ENCODE measurements at regions not wholly inside any gene's neighbourhood (a gene's known extent, or its start where the extent isn't known, plus 50 kb on each side); places are given as distances from the start of the nearest gene placed in this dataset.

- H3K27me3 ChIP-seq (ENCODE audit: control insufficient read depth in 2 of 2, insufficient read depth in 2 of 2, low read length in 2 of 2): peaks cover 0 to 4% of the 10 kb centered on the region in 2 experiments; a peak in 4 of 5 replicates
- CTCF ChIA-PET (ENCODE audit: low intra/inter-chr PET ratio): interaction anchor here (1.5 to 2.2 kb wide), 2 partner anchors 355 to 489 kb away, joined by 7 read pairs; no protein-coding TSS in a partner anchor
- H3K79me2 ChIP-seq (ENCODE audit: control insufficient read depth, insufficient read depth, low read length): no peaks in the 10 kb centered on the region
- DNase-seq (ENCODE audit: extremely low read depth in 1 of 4, low spot score in 3 of 4) (peak; percentile 25 to 59 (median 36)), ATAC-seq (peak; percentile 99), FAIRE-seq (peak; percentile 87)
- 0 out of 2 replicates have a peak overlapping the region, but pooled peaks have one; percentile 7 for H3K4me2 ChIP-seq (ENCODE audit: insufficient read depth, low read length)
- no peaks in the 10 kb centered on the region for H3K36me3 ChIP-seq (ENCODE audit: control insufficient read depth, insufficient read depth, low read length)
- H3K4me1 ChIP-seq (replicated peaks in 1 of 2; ENCODE audit: control insufficient read depth in 2 of 2, insufficient read depth in 2 of 2, low read length in 2 of 2): no peaks in the 10 kb centered on the region; a peak in 1 of 5 replicates
- no peaks in the 10 kb centered on the region for H4K20me1 ChIP-seq (replicated peaks; ENCODE audit: control insufficient read depth, insufficient read depth, low read length)
- POLR2A ChIA-PET: no interaction called here
- BruUV-seq (replicated peaks): no TSS peak
- in situ Hi-C loops (cut with MboI): no loop called here
- no peak overlapping the region for H3K9ac ChIP-seq (ENCODE audit: insufficient read depth in 1 of 2, low read depth in 2 of 2, low read length in 2 of 2)
- H3K4me3 ChIP-seq: no peak overlapping the region
- H3K9me3 ChIP-seq (replicated peaks; ENCODE audit: control insufficient read depth, insufficient read depth, low read depth, low read length): no peaks in the 10 kb centered on the region
- WGBS (ENCODE audit: insufficient coverage, low coverage, missing lambda C conversion rate): 2% methylated on average over 5 of the region's 5 CpGs
- H3K27ac ChIP-seq (ENCODE audit: extremely low read depth, low read depth, low read length): no peak overlapping the region
- peak overlapping the region; percentile 52 for H2AFZ ChIP-seq (ENCODE audit: low read depth, low read length)
- intact Hi-C loops (cut with micrococcal nuclease): loop anchor here (2.0 to 5.0 kb wide), 4 partner anchors 76 to 541 kb away; no protein-coding TSS in a partner anchor
- no peaks in the 10 kb centered on the region for H3K9me1 ChIP-seq (ENCODE audit: control insufficient read depth, insufficient read depth, low read length)
- TF ChIP-seq RAD21 (CRISPR knock-in tag; conservative IDR thresholded peaks at IDR 0.05 in 1 of 2, IDR thresholded peaks at IDR 0.05 in 1 of 2) (peak; percentile 67 to 77), DEAF1 (CRISPR knock-in tag; IDR thresholded peaks at IDR 0.05) (0 out of 2 replicates have a peak, but pooled peaks have one; percentile 38), C11orf30 (IDR thresholded peaks at IDR 0.05; ENCODE audit: low read depth) (peak; percentile 20; the same call in 1 of the 2 replicates), MAFG (tag; conservative IDR thresholded peaks at IDR 0.05) (0 out of 2 replicates have a peak, but pooled peaks have one; percentile 16), ZNF644 (tag; IDR thresholded peaks at IDR 0.05; ENCODE audit: low read depth) (no peak), ZNF316 (IDR thresholded peaks at IDR 0.05) (peak; percentile 48), MAFK (IDR thresholded peaks at IDR 0.05; ENCODE audit: low read length) (0 out of 2 replicates have a peak, but pooled peaks have one; percentile 3), SMC3 (conservative IDR thresholded peaks at IDR 0.05; ENCODE audit: insufficient read depth, low read depth, low read length) (peak; percentile 62), RBM14 (IDR thresholded peaks at IDR 0.05; ENCODE audit: borderline replicate concordance, insufficient read depth, low read depth, low read length) (no peak), SREBF1 (IDR thresholded peaks at IDR 0.05; ENCODE audit: borderline replicate concordance, low read depth, low read length) (no peak), REST (IDR thresholded peaks at IDR 0.05; ENCODE audit: borderline replicate concordance) (peak; percentile 54; the same call in 1 of the 2 replicates), REST (CRISPR knock-in tag; IDR thresholded peaks at IDR 0.05; ENCODE audit: low read depth) (no peak)
Observed at GRCh38 chr6:99822741-99823512, 171.1 kb downstream of the MCHR2 start.

All from K562 (cell line).